Activated CD4-positive, alpha-beta T cell treated with anti-CD3 and anti-CD28 coated beads for 1 hour (primary cell): ENCODE measurements at regions not wholly inside any gene's neighbourhood (a gene's known extent, or its start where the extent isn't known, plus 50 kb on each side); places are given as distances from the start of the nearest gene placed in this dataset.

Experiments
- DNase-seq: peaks from one replicate; pipeline ENCODE4 v3.0.0-alpha.2; 2020

DNA sequence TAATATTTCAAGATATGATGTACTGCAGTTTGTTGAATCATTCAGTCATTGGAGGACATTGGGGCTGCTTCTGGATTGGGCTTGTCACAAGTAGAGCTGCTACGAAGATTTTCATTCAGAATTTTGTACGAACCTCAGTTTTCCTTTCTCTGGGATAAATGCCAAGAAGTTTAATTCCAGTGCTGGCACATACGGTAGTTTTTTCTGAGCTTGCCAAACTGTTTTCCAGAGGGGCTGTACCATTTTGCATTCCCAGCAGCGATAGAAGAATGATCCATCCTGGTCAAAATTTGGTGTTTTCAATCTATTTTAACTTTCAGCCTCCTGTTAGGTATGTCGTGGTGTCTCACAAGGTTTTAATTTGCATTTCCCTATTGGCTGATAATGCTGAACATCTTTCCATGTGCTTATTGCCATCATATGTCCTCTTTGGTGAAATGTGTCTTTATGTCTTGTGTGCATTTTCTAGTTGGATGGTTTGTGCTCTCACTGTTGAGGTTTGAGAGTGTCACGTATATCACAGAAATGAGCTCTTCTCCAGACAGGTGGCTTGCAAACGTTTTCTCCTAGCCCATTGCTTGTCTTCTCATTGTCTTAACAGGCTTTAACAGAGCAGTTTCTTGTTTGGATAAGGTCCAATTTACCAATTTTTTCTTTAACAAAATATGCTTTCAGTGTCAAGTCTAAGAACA lies 612.6 kb downstream of the GALR1 start:
- no peak for DNase-seq

GRCh38 chr18:77865853-77866252 lies 616.2 kb downstream of the GALR1 start:
- no peak for DNase-seq

- no peak for DNase-seq
Observed at GRCh38 chr18:77866351-77866750, 616.7 kb downstream of the GALR1 start.

- no peak for DNase-seq
Observed at GRCh38 chr18:77870199-77870598, 620.6 kb downstream of the GALR1 start.

GRCh38 chr18:77870894-77871293 lies 621.2 kb downstream of the GALR1 start:
- DNase-seq, result no peak

GRCh38 chr18:77872166-77872565 lies 622.5 kb downstream of the GALR1 start:
- DNase-seq, result no peak

GRCh38 chr18:77876319-77876865 lies 626.7 kb downstream of the GALR1 start:
- no peak for DNase-seq

DNA sequence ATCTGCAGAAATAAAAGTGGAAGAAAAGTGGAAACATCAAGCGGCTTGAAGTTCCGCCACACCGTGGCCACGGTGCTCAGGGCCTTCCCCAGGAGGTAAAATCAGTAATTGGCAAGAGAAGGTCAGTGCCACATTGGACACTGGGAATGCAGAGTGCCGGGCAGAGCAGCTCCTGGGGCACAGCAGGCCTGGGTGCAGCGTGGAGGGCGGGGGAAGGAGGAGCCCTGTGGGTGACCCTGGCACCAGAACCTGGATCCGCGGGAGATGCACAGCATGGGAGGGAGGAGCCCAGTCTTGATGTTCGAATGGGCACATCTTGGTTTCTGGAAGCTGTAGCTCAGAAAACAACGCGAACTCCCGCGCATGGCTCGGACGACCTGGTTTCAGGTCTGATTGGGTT lies 630.2 kb downstream of the GALR1 start:
- no peak for DNase-seq

DNA sequence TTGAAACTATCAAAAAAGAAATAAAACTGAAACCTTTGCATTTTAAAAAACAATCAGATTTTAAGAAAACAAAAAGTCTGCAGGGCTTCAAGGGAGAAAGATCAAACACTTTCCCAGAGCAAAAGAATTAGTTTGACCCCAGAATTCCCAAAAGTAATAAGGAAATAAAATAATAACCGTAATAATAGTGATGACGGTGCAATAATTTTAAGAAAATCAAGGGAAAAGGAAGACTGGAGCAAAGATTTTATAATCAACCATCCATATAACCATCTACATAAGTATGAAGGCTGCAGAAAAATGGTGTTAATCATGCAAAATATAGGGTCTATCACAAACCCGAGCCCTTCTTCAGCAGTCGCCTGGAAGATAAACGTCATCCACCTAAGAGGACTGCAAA lies 634.8 kb downstream of the GALR1 start:
- DNase-seq, result no peak

DNA sequence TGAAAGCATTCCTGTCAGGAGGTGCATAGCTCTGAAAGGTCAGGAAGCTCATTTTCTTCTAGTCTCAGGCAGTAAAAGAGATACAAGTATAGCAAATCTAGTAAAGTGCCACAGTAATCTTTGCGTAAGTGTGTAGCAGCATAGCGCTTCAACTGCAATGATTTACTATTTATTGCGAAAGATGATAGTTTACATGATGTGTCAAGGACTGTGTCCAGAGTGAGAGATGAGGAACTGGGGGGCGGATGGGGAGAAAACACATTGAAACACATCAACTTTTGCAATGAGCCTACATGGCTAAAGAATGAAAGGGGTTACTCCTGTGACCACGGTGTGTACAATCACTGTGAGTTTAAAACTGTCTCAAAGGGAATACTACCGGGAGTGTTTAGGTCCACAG lies 644.4 kb downstream of the GALR1 start:
- no peak for DNase-seq

DNA sequence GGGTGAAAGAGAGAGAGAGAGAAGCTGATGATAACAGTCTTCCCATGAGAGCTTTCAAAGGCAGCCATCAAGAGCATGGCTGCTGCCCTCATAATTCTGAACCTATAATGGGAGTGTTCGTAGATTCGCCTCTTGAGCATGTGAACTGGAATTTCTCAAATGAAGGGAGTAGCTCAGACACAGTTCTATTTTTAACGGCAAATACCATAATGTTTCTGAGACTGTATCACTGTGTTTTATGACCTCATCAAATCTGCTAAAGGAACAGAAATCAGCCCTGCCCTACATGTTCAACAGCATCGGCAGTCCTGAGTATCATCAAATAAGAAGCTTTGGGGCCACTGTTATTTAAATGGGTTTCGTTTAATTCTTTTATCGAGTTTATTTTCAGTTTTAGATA lies 645.6 kb downstream of the GALR1 start:
- DNase-seq, result no peak

DNA sequence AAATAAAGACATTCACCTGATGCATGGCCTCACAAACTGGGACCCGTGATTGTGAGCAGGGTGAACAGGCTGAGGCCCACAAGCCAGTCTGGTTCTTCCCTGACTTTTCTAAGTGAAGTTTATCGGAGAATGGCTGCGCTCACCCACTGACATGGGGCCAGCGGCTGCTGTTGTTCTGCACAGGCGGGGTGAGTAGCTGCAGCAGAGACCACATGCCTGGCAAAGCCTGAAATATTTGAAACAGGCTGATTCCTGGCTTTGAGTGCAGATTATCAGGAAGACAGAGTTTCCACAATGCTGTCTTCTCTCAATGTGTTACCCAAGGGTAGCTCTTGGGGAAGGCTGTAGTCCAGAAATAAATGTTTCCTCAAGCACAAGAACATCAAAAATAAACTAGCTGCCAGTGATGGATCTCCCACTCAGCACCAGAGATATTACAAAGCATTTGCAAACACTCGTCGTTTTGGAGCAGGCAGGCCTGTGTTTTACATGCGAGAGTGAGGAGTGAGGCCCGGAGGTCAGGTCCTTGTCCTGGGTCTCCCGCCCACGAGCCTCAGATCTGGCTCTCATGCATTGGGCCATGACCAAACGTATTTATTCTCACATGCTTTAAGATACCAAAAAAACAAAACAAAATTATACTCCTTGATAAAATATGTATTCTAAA lies 647.1 kb downstream of the GALR1 start:
- DNase-seq, result no peak

- no peak for DNase-seq
Observed at GRCh38 chr18:77897606-77898005, 648.0 kb downstream of the GALR1 start.

GRCh38 chr18:77899972-77900754 lies 650.5 kb downstream of the GALR1 start:
- DNase-seq, result peak; percentile 33

GRCh38 chr18:77905011-77905410 lies 655.4 kb downstream of the GALR1 start:
- DNase-seq, result no peak

DNA sequence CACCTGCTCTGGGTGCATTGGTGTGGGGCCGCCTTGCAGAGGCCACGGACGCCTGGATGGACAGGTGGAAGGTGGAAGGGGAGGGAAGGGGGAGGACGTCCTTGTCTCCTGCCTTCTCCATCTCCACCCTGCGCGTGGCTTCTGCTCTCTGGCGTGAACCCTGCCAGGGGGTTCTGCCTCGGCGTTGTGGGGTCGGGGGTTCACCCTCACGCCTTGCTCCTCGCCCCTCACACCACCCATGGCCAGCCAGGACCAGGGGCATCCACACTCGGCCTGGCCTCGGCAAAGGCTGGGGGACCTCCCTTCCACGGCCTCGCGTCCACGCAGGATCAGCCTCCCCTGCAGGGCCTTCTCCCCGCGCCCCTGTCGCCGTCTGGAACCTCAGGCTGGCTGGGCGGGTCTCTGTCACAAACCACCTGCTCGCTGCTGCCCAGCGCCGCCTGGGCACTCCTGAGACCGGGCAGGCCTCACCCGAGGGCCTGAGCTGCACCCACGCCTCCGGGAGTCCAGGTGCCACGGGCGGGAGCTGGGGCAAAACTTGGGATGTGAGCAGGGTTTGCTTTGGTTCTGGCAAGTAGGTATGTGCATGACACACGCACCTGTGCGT lies 655.9 kb downstream of the GALR1 start:
- no peak for DNase-seq

DNA sequence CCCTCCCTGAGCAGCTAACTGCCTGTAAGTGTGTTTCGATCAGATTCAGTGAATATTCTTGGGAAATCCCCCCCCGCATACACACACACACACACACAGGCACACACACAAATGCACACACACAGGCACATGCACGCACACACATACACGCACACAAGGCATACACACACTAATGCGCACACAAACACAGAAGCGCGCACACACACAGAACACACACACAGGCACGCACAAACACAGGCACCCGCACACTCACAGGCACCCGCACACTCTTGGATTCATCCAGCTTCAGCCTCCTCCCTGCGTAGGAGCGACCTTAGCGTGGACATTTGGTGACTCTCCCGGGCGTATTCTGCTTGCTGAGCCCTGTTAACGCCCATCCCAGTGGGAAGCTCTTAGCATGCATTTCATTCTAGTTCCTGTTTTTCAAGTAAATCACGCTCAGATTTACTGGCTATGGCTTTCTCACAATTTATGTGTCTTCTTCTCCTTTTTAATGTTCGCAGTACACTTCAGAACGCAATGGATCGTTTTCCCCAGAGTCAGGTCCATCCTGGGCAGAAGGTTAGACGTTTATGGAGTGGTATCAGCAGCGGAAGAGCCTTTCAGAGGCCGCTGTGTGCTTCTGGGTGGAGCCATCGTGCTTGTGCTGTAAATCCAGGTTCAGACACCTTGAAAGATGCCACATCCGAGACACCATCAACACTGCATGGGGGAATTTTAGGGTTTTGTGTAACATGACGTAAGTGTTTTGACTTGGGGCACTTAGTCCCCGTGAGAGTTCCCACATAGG lies 656.6 kb downstream of the GALR1 start:
- DNase-seq, result no peak

DNA sequence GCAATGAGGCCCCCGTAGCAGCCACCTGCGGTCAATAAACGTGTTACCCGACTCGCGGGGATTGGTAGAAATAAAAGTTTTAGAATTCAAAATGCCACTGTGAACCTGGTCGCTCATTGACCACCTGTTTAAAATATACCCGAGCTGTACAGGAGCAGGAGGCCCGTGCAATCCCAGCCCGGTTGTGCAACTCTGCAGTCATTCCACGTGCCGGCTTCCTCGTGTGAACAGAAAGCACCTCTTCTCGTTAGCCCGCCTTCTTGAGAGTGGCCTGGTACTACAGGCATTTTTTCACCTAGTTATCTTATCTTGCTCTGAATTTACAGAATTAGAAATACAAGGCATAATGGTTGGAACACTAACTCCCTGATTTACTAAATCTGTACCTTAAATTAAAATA lies 660.7 kb downstream of the GALR1 start:
- no peak for DNase-seq

DNA sequence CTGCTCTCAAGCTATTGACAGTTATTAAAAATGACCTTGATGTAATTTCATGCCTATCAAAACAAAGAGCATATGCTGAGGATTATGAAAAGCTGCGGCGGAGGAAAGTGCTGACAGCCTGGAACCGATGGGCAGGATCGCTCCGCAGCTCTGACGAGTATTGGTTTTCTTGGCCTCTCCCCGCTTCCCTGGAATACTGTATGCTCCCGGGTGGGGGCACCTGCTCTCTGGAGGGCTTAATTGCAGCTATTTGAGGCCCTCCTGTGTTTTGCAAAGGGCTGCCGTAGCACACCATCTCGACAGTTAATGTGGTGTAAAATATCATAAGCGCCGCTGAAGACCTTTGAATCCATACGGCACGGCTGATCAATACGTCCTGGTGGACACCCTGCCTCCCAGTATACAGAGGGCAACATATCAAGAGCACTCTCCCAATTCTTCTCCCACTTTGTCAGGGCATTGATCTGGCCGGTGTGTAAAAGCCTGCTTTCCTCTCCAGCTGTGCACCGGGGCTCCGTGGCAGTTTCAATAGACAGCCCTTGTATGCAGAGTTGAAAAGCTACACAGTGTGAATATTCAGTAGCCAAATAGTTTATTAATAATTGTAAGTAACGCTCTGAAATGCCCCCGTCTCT lies 662.4 kb downstream of the GALR1 start:
- no peak for DNase-seq

- DNase-seq, result no peak
Observed at GRCh38 chr18:77918730-77919129, 669.1 kb downstream of the GALR1 start.

DNA sequence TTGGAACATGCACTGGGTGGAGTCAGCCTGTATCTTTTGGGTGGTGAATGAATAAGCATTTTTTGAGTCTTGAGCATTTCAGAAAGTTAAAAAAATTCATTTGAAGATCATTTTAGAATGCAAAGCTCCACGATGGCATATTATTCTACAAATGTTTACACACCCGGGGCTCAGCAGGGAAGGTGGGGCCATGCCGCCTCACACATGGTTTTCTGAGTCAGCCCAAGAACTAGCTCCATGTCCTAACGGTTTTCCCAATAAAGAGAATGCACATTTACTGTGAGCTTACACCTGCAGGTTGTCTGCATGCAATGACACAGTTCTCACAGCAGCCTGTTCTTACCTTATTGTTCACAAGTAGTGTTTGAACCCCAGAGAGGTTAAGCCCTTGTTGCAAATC lies 670.3 kb downstream of the GALR1 start:
- DNase-seq, result no peak

GRCh38 chr18:77935342-77935741 lies 685.7 kb downstream of the GALR1 start:
- no peak for DNase-seq
